H1 (cell line): ENCODE measurements at regions not wholly inside any gene's neighbourhood (a gene's known extent, or its start where the extent isn't known, plus 50 kb on each side); places are given as distances from the start of the nearest gene placed in this dataset.

Experiments used
- CTCF ChIA-PET: fragments of 300-600 bp; sonication (Branson Sonifier 250); formaldehyde crosslinking; loops from one replicate; lab custom pipeline; 2021; ENCODE audit not compliant: partially characterized antibody; lab: Charles Lee
- POLR2A ChIA-PET: fragments of 300-600 bp; sonication (Branson Sonifier 250); formaldehyde crosslinking; loops from one replicate; lab custom pipeline; 2021; ENCODE audit warnings: inconsistent platforms; ENCODE audit not compliant: partially characterized antibody; lab: Charles Lee
- DNase-seq, 2 experiments: peaks; one replicate each; pipeline versions ENCODE4 v3.0.0 to v3.0.0-alpha.2; 2010 to 2022; ENCODE audit warnings: low spot score in 2 of 2, low read depth in 1 of 2, mixed read lengths in 1 of 2
- FAIRE-seq: peaks from 2 replicates; lab custom pipeline; 2011; peaks lifted over from hg19 to GRCh38; lab: Jason Lieb, UNC
- H2AFZ ChIP-seq: 2 replicates; pipeline ENCODE4 v1.8.1; 2012; ENCODE audit warnings: low read length, inconsistent platforms
- H2AK5ac ChIP-seq: 2 replicates; pipeline ENCODE4 v1.6.1; 2013; ENCODE audit warnings: low read depth, low read length
- H2BK120ac ChIP-seq: replicated peaks from 2 replicates; pipeline ENCODE3; 2013; ENCODE audit warnings: low read depth, low read length, inconsistent platforms
- H2BK12ac ChIP-seq: 2 replicates; pipeline ENCODE4 v1.6.1; 2013; ENCODE audit warnings: low read depth, low read length
- H2BK15ac ChIP-seq: 2 replicates; pipeline ENCODE4 v1.6.1; 2013; ENCODE audit warnings: low read length
- H2BK20ac ChIP-seq: 2 replicates; pipeline ENCODE4 v1.6.1; 2013; ENCODE audit warnings: low read length
- H2BK5ac ChIP-seq: 2 replicates; pipeline ENCODE4 v1.6.1; 2013; ENCODE audit warnings: low read depth, low read length
- H3K14ac ChIP-seq: 2 replicates; pipeline ENCODE4 v1.6.1; 2013; ENCODE audit warnings: inconsistent platforms; ENCODE audit not compliant: insufficient read length
- H3K18ac ChIP-seq: 2 replicates; pipeline ENCODE4 v1.6.1; 2013; ENCODE audit warnings: low read length; ENCODE audit errors: extremely low read depth
- H3K23ac ChIP-seq: 2 replicates; pipeline ENCODE4 v1.6.1; 2013; ENCODE audit warnings: inconsistent platforms; ENCODE audit not compliant: insufficient read length
- H3K23me2 ChIP-seq: 2 replicates; pipeline ENCODE4 v1.6.1; 2013; ENCODE audit warnings: low read depth, low read length
- H3K27ac ChIP-seq: 2 replicates; pipeline ENCODE4 v1.6.1; 2011; ENCODE audit warnings: low read depth, low read length, inconsistent platforms
- H3K27me3 ChIP-seq, 4 experiments: replicated peaks in 1 of 4; 1 replicate in 1 of 4; 2 replicates in 3 of 4; pipeline versions ENCODE4 v1.6.1 to v1.8.1; 2011 to 2013; ENCODE audit warnings: low read length in 3 of 4, mild to moderate bottlenecking in 3 of 4, inconsistent platforms in 2 of 4, mixed read lengths in 2 of 4, moderate library complexity in 1 of 4; ENCODE audit not compliant: control insufficient read depth in 3 of 4, insufficient read depth in 3 of 4; ENCODE audit errors: extremely low read depth in 1 of 4
- H3K36me3 ChIP-seq, 4 experiments: 2 replicates each; pipeline versions ENCODE4 v1.6.1 to v1.8.1; 2011 to 2013; ENCODE audit warnings: mild to moderate bottlenecking in 4 of 4, low read length in 3 of 4, moderate library complexity in 2 of 4, control low read depth in 1 of 4, inconsistent platforms in 1 of 4; ENCODE audit not compliant: insufficient read depth in 4 of 4, control insufficient read depth in 2 of 4
- H3K4ac ChIP-seq: replicated peaks from 2 replicates; pipeline ENCODE3; 2013; ENCODE audit warnings: low read length, low read depth, mixed read lengths, inconsistent platforms; ENCODE audit not compliant: insufficient read length
- H3K4me1 ChIP-seq, 4 experiments: replicated peaks in 1 of 4; 1 replicate in 1 of 4; 2 replicates in 3 of 4; pipeline versions ENCODE4 v1.6.1 to v1.8.1; 2011 to 2013; ENCODE audit warnings: low read length in 3 of 4, inconsistent platforms in 2 of 4, mixed read lengths in 1 of 4; ENCODE audit not compliant: insufficient read depth in 4 of 4, control insufficient read depth in 3 of 4
- H3K4me2 ChIP-seq, 2 experiments: 2 replicates each; pipeline versions ENCODE4 v1.6.1 to v1.8.1; 2011 to 2013; ENCODE audit warnings: low read depth in 2 of 2, low read length in 2 of 2, control low read depth in 1 of 2, inconsistent platforms in 1 of 2, mild to moderate bottlenecking in 1 of 2; ENCODE audit not compliant: insufficient read depth in 1 of 2
- H3K4me3 ChIP-seq, 4 experiments: fragments of 200-600, 300-600 bp in 1 of 4; sonication (generic), shearing (Covaris generic), sonication (Bioruptor Twin) in 1 of 4; 2 replicates each; pipeline versions ENCODE4 v1.5.1 to v1.8.1; 2011 to 2016; ENCODE audit warnings: low read length in 4 of 4, low read depth in 3 of 4, control low read depth in 2 of 4, inconsistent platforms in 2 of 4, mild to moderate bottlenecking in 2 of 4, mixed read lengths in 1 of 4, moderate library complexity in 1 of 4; ENCODE audit not compliant: insufficient read depth in 2 of 4; ENCODE audit errors: extremely low read depth in 1 of 4
- H3K56ac ChIP-seq: replicated peaks from 2 replicates; pipeline ENCODE3; 2013; ENCODE audit warnings: low read depth, mild to moderate bottlenecking, mixed read lengths, low read length, inconsistent platforms; ENCODE audit not compliant: insufficient read length
- H3K79me1 ChIP-seq: 2 replicates; pipeline ENCODE4 v1.6.1; 2013; ENCODE audit warnings: low read depth, low read length, control low read depth
- H3K79me2 ChIP-seq, 2 experiments: 2 replicates each; pipeline versions ENCODE4 v1.6.1 to v1.8.1; 2012 to 2013; ENCODE audit warnings: low read length in 2 of 2, mild to moderate bottlenecking in 2 of 2, inconsistent platforms in 1 of 2; ENCODE audit not compliant: insufficient read depth in 2 of 2, control insufficient read depth in 1 of 2
- H3K9ac ChIP-seq, 4 experiments: replicated peaks in 1 of 4; 1 replicate in 1 of 4; 2 replicates in 3 of 4; pipeline versions ENCODE4 v1.6.1 to v1.8.1; 2011 to 2013; ENCODE audit warnings: low read depth in 3 of 4, low read length in 3 of 4, control low read depth in 2 of 4, mild to moderate bottlenecking in 2 of 4, moderate library complexity in 2 of 4, inconsistent platforms in 1 of 4; ENCODE audit errors: extremely low read depth in 1 of 4
- H3K9me3 ChIP-seq, 2 experiments: 2 replicates each; pipeline versions ENCODE4 v1.6.1 to v1.8.1; 2012 to 2013; ENCODE audit warnings: mild to moderate bottlenecking in 2 of 2, moderate library complexity in 2 of 2, control low read depth in 1 of 2, inconsistent platforms in 1 of 2, low read depth in 1 of 2, low read length in 1 of 2, mixed read lengths in 1 of 2; ENCODE audit not compliant: insufficient read depth in 2 of 2
- H4K20me1 ChIP-seq, 2 experiments: replicated peaks in 1 of 2; 2 replicates each; pipeline versions ENCODE3 to v1.8.1; 2011 to 2013; ENCODE audit warnings: inconsistent platforms in 2 of 2, low read length in 2 of 2, mild to moderate bottlenecking in 1 of 2; ENCODE audit not compliant: insufficient read depth in 2 of 2, control insufficient read depth in 1 of 2
- H4K5ac ChIP-seq: 2 replicates; pipeline ENCODE4 v1.6.1; 2013; ENCODE audit warnings: low read length, low read depth, mixed read lengths, inconsistent platforms; ENCODE audit not compliant: insufficient read length
- H4K8ac ChIP-seq: 2 replicates; pipeline ENCODE4 v1.8.0; 2013; ENCODE audit warnings: mild to moderate bottlenecking, moderate library complexity, low read length, inconsistent platforms; ENCODE audit not compliant: insufficient read depth; ENCODE audit errors: extremely low read depth
- H4K91ac ChIP-seq: replicated peaks from 2 replicates; pipeline ENCODE3; 2013; ENCODE audit warnings: low read length, mixed read lengths, inconsistent platforms; ENCODE audit not compliant: insufficient read length
- CHD1 ChIP-seq: IDR thresholded peaks from 2 replicates; pipeline ENCODE4 v1.6.1; 2012; ENCODE audit warnings: low read depth, low read length, improper control_type of control experiment
- EZH2 ChIP-seq: fragments of 200-600 bp; sonication (generic); IDR thresholded peaks from 2 replicates; pipeline ENCODE4 v1.7.1; 2012; ENCODE audit warnings: low read depth, mild to moderate bottlenecking, moderate library complexity, low read length, inconsistent platforms; ENCODE audit not compliant: severe bottlenecking
- HDAC2 ChIP-seq, 2 experiments: fragments of 300-600 bp in 1 of 2; sonication (generic) in 1 of 2; IDR thresholded peaks; 2 replicates each; pipeline ENCODE4 v1.6.1; 2011 to 2012; ENCODE audit warnings: low read depth in 2 of 2, low read length in 2 of 2, mild to moderate bottlenecking in 2 of 2, moderate library complexity in 2 of 2, borderline replicate concordance in 1 of 2, inconsistent platforms in 1 of 2
- JUND ChIP-seq: IDR thresholded peaks from 2 replicates; pipeline ENCODE4 v1.6.1; 2011; ENCODE audit warnings: mild to moderate bottlenecking, improper control_type of control experiment, low read length
- SAP30 ChIP-seq: fragments of 300-600 bp; sonication (generic); IDR thresholded peaks from 2 replicates; pipeline ENCODE4 v1.7.1; 2012; ENCODE audit warnings: low read length, moderate library complexity, mild to moderate bottlenecking, inconsistent platforms; ENCODE audit not compliant: insufficient read depth, insufficient replicate concordance
- TAF1 ChIP-seq: IDR thresholded peaks from 2 replicates; pipeline ENCODE4 v1.6.1; 2011; ENCODE audit warnings: mild to moderate bottlenecking, low read depth, low read length
- WGBS, 2 experiments: shearing (Covaris generic) in 1 of 2; methylation state at CpG; one replicate each; pipeline versions ENCODE4 v1.1.6 to v1.1.7; 2013 to 2015; ENCODE audit warnings: low lambda C conversion rate in 2 of 2, mixed read lengths in 2 of 2, inconsistent platforms in 1 of 2, low coverage in 1 of 2, missing lambda C conversion rate in 1 of 2; ENCODE audit not compliant: insufficient replicate concordance in 2 of 2, insufficient coverage in 1 of 2, insufficient read length in 1 of 2; ENCODE audit errors: extremely low coverage in 1 of 2, missing lambda C conversion rate in 1 of 2; 5-methylcytosine and 5-hydroxymethylcytosine counted together

GRCh38 chr13:40470660-40471059 is 195.8 kb downstream of the FOXO1 start:
- DNase-seq = no peak
- H3K79me1 ChIP-seq = no peaks in the 10 kb centered on the region
- H3K27me3 ChIP-seq = no peaks in the 10 kb centered on the region
- no peaks in the 10 kb centered on the region for H3K4me1 ChIP-seq
- no peak overlapping the region for H2BK5ac ChIP-seq
- WGBS, 2 experiments = 87% methylated on average over 4 of the region's 4 CpGs; no CpG with 5 or more reads in 1 of the 2 experiments
- H3K4me2 ChIP-seq = no peak overlapping the region
- H3K9me3 ChIP-seq = no peaks in the 10 kb centered on the region
- no peak overlapping the region for H4K91ac ChIP-seq
- no peak overlapping the region for H3K23ac ChIP-seq
- H2BK20ac ChIP-seq = no peak overlapping the region
- H2BK15ac ChIP-seq = no peak overlapping the region
- no peak overlapping the region for H3K18ac ChIP-seq
- no peak overlapping the region for H4K8ac ChIP-seq
- FAIRE-seq = no peak
- H3K4me3 ChIP-seq = no peak overlapping the region
- no peak overlapping the region for H2BK120ac ChIP-seq
- no peaks in the 10 kb centered on the region for H4K20me1 ChIP-seq
- no peak overlapping the region for H3K56ac ChIP-seq
- H3K4ac ChIP-seq = no peak overlapping the region
- H4K5ac ChIP-seq = no peak overlapping the region
- ChIA-PET POLR2A (no interaction called here), CTCF (interaction anchor here (1.0 to 1.6 kb wide), 2 partner anchors 13 to 528 kb away, joined by 3 read pairs; no protein-coding TSS in a partner anchor)
- no peak overlapping the region for H3K9ac ChIP-seq
- no peaks in the 10 kb centered on the region for H3K79me2 ChIP-seq
- H3K36me3 ChIP-seq = no peaks in the 10 kb centered on the region
- no peak overlapping the region for H2AK5ac ChIP-seq
- H3K23me2 ChIP-seq = peaks cover 5% of the 10 kb centered on the region
- H3K27ac ChIP-seq = no peak overlapping the region
- H2AFZ ChIP-seq = no peak overlapping the region
- no peak overlapping the region for H3K14ac ChIP-seq
- TF ChIP-seq TAF1 = no peak
- TF ChIP-seq HDAC2 (IDR thresholded peaks at IDR 0.05; ENCODE audit: borderline replicate concordance in 1 of 2, low read depth in 2 of 2, low read length in 2 of 2) = no peak
- no peak for TF ChIP-seq CHD1
- no peak for TF ChIP-seq SAP30
- no peak for TF ChIP-seq EZH2
- no peak for TF ChIP-seq JUND
- H2BK12ac ChIP-seq = no peak overlapping the region
